NCI-H748 (cell line): ENCODE measurements at regions not wholly inside any gene's neighbourhood (a gene's known extent, or its start where the extent isn't known, plus 50 kb on each side); places are given as distances from the start of the nearest gene placed in this dataset.

ENCODE experiments used
- DNase-seq: peaks from one replicate; lab custom pipeline; 2025; ENCODE audit not compliant: unreplicated experiment; lab: John Stamatoyannopoulos, UW

- no peak for DNase-seq
Observed at GRCh38 chr7:106485919-106486318, 175.0 kb downstream of the CCDC71L start.

GRCh38 chr7:106485031-106485551 lies 175.9 kb downstream of the CCDC71L start:
- no peak for DNase-seq

GRCh38 chr7:106484562-106484961 lies 176.4 kb downstream of the CCDC71L start:
- DNase-seq: no peak

GRCh38 chr7:106482091-106482490 lies 178.9 kb downstream of the CCDC71L start:
- no peak for DNase-seq

GRCh38 chr7:106480616-106481031 lies 180.3 kb downstream of the CCDC71L start:
- DNase-seq: no peak

- DNase-seq: no peak
Observed at GRCh38 chr7:106480161-106480579, 180.8 kb downstream of the CCDC71L start.

GRCh38 chr7:106476751-106477150 lies 184.2 kb downstream of the CCDC71L start:
- no peak for DNase-seq

GRCh38 chr7:106472741-106473140 lies 188.0 kb upstream of the NAMPT start:
- DNase-seq: no peak

- DNase-seq: no peak
Observed at GRCh38 chr7:106471686-106472440, 187.1 kb upstream of the NAMPT start.

GRCh38 chr7:106471021-106471420 lies 186.2 kb upstream of the NAMPT start:
- no peak for DNase-seq

- DNase-seq: no peak
Observed at GRCh38 chr7:106466867-106467266, 182.1 kb upstream of the NAMPT start.

- DNase-seq: no peak
Observed at GRCh38 chr7:106465704-106466468, 181.1 kb upstream of the NAMPT start.

- DNase-seq: no peak
Observed at GRCh38 chr7:106464651-106465050, 179.9 kb upstream of the NAMPT start.

- no peak for DNase-seq
Observed at GRCh38 chr7:106463851-106464611, 179.2 kb upstream of the NAMPT start.

- DNase-seq: no peak
Observed at GRCh38 chr7:106462914-106463482, 178.2 kb upstream of the NAMPT start.

- peak; percentile 49 for DNase-seq
Observed at GRCh38 chr7:106462365-106462859, 177.6 kb upstream of the NAMPT start.

- no peak for DNase-seq
Observed at GRCh38 chr7:106460792-106461254, 176.0 kb upstream of the NAMPT start.

GRCh38 chr7:106459397-106460072 lies 174.8 kb upstream of the NAMPT start:
- DNase-seq: no peak

- DNase-seq: no peak
Observed at GRCh38 chr7:106457678-106458077, 172.9 kb upstream of the NAMPT start.

- no peak for DNase-seq
Observed at GRCh38 chr7:106456329-106456728, 171.5 kb upstream of the NAMPT start.
